ENCODE measurements at regions not wholly inside any gene's neighbourhood (a gene's known extent, or its start where the extent isn't known, plus 50 kb on each side); places are given as distances from the start of the nearest gene placed in this dataset.

DNA sequence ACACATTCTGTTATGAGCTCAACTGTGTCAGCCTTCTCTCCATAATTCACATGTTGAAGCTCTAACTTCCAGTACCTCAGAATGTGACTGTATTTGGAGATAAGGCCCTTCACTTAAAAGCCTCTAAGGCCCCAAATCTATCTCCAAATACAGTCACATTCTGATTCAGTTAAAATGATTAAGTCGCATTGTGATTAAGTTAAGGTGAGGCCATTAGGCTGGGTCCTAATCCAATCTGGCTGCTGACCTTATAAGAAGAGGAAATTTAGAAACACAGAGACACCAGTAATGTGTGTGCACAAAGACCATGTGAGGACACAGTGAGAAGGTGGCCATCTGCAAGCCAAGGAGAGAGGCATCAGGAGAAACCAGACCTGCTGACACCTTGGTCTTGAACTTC is 141.6 kb downstream of the GXYLT1 start:
- Histone ChIP-seq H3K9ac (ENCODE audit: low read depth, low read length, poor library complexity, severe bottlenecking) (no peak overlapping the region), H3K4me2 (ENCODE audit: low read depth, low read length, poor library complexity, severe bottlenecking) (no peak overlapping the region), H3K4me1 (ENCODE audit: insufficient read depth, low read length, poor library complexity, severe bottlenecking) (no peaks in the 10 kb centered on the region), H4K20me1 (ENCODE audit: insufficient read depth, low read length, poor library complexity, severe bottlenecking) (no peaks in the 10 kb centered on the region), H3K4me3 (ENCODE audit: low read length, poor library complexity, severe bottlenecking) (no peak overlapping the region), H3K9me3 (ENCODE audit: insufficient read depth, low read depth, low read length) (no peaks in the 10 kb centered on the region), H3K36me3 (ENCODE audit: insufficient read depth, low read length) (no peaks in the 10 kb centered on the region), H3K9me2 (replicated peaks; ENCODE audit: low read depth, low read length) (no peaks in the 10 kb centered on the region), H3F3A (ENCODE audit: low read depth) (no peaks in the 10 kb centered on the region), H3K79me2 (ENCODE audit: insufficient read depth, low read length) (no peaks in the 10 kb centered on the region), H3K27me3 (ENCODE audit: insufficient read depth, low read length, poor library complexity, severe bottlenecking) (no peaks in the 10 kb centered on the region), H2AFZ (ENCODE audit: low read length) (no peak overlapping the region)
- no peak for TF ChIP-seq EZH2phosphoT487 (IDR thresholded peaks at IDR 0.05; ENCODE audit: borderline replicate concordance)
- TF ChIP-seq, protein P1, sequence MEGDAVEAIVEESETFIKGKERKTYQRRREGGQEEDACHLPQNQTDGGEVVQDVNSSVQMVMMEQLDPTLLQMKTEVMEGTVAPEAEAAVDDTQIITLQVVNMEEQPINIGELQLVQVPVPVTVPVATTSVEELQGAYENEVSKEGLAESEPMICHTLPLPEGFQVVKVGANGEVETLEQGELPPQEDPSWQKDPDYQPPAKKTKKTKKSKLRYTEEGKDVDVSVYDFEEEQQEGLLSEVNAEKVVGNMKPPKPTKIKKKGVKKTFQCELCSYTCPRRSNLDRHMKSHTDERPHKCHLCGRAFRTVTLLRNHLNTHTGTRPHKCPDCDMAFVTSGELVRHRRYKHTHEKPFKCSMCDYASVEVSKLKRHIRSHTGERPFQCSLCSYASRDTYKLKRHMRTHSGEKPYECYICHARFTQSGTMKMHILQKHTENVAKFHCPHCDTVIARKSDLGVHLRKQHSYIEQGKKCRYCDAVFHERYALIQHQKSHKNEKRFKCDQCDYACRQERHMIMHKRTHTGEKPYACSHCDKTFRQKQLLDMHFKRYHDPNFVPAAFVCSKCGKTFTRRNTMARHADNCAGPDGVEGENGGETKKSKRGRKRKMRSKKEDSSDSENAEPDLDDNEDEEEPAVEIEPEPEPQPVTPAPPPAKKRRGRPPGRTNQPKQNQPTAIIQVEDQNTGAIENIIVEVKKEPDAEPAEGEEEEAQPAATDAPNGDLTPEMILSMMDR (conservative IDR thresholded peaks at IDR 0.05; ENCODE audit: low read length): no peak

GRCh38 chr12:42002563-42002962 is 142.1 kb downstream of the GXYLT1 start:
- Histone ChIP-seq H3K27me3 (ENCODE audit: insufficient read depth, low read length, poor library complexity, severe bottlenecking) (no peaks in the 10 kb centered on the region), H3K9me3 (ENCODE audit: insufficient read depth, low read depth, low read length) (no peaks in the 10 kb centered on the region), H3K9ac (ENCODE audit: low read depth, low read length, poor library complexity, severe bottlenecking) (no peak overlapping the region), H2AFZ (ENCODE audit: low read length) (no peak overlapping the region), H3K4me1 (ENCODE audit: insufficient read depth, low read length, poor library complexity, severe bottlenecking) (no peaks in the 10 kb centered on the region), H3K9me2 (replicated peaks; ENCODE audit: low read depth, low read length) (no peaks in the 10 kb centered on the region), H3K79me2 (ENCODE audit: insufficient read depth, low read length) (no peaks in the 10 kb centered on the region), H3K4me3 (ENCODE audit: low read length, poor library complexity, severe bottlenecking) (no peak overlapping the region), H3F3A (ENCODE audit: low read depth) (no peaks in the 10 kb centered on the region), H3K4me2 (ENCODE audit: low read depth, low read length, poor library complexity, severe bottlenecking) (no peak overlapping the region), H4K20me1 (ENCODE audit: insufficient read depth, low read length, poor library complexity, severe bottlenecking) (no peaks in the 10 kb centered on the region), H3K36me3 (ENCODE audit: insufficient read depth, low read length) (no peaks in the 10 kb centered on the region)
- TF ChIP-seq EZH2phosphoT487 (IDR thresholded peaks at IDR 0.05; ENCODE audit: borderline replicate concordance): no peak
- TF ChIP-seq, protein P1 (conservative IDR thresholded peaks at IDR 0.05; ENCODE audit: low read length): no peak

- H3K9me2 ChIP-seq (replicated peaks; ENCODE audit: low read depth, low read length): no peaks in the 10 kb centered on the region
- no peak overlapping the region for H3K4me3 ChIP-seq (ENCODE audit: low read length, poor library complexity, severe bottlenecking)
- no peak overlapping the region for H3K4me2 ChIP-seq (ENCODE audit: low read depth, low read length, poor library complexity, severe bottlenecking)
- H3K4me1 ChIP-seq (ENCODE audit: insufficient read depth, low read length, poor library complexity, severe bottlenecking): no peaks in the 10 kb centered on the region
- H3K9me3 ChIP-seq (ENCODE audit: insufficient read depth, low read depth, low read length): no peaks in the 10 kb centered on the region
- TF ChIP-seq, protein P1 (conservative IDR thresholded peaks at IDR 0.05; ENCODE audit: low read length): no peak
- TF ChIP-seq EZH2phosphoT487 (IDR thresholded peaks at IDR 0.05; ENCODE audit: borderline replicate concordance): no peak
- no peaks in the 10 kb centered on the region for H3F3A ChIP-seq (ENCODE audit: low read depth)
- H3K36me3 ChIP-seq (ENCODE audit: insufficient read depth, low read length): no peaks in the 10 kb centered on the region
- no peaks in the 10 kb centered on the region for H4K20me1 ChIP-seq (ENCODE audit: insufficient read depth, low read length, poor library complexity, severe bottlenecking)
- H2AFZ ChIP-seq (ENCODE audit: low read length): no peak overlapping the region
- no peaks in the 10 kb centered on the region for H3K79me2 ChIP-seq (ENCODE audit: insufficient read depth, low read length)
- no peaks in the 10 kb centered on the region for H3K27me3 ChIP-seq (ENCODE audit: insufficient read depth, low read length, poor library complexity, severe bottlenecking)
- no peak overlapping the region for H3K9ac ChIP-seq (ENCODE audit: low read depth, low read length, poor library complexity, severe bottlenecking)
Observed at GRCh38 chr12:41998436-41998835, 146.2 kb downstream of the GXYLT1 start.

All from Loucy (cell line).